HEK293 (cell line): ENCODE measurements at regions not wholly inside any gene's neighbourhood (a gene's known extent, or its start where the extent isn't known, plus 50 kb on each side); places are given as distances from the start of the nearest gene placed in this dataset.

Experiments used
- CTCF ChIP-seq: fragments of 450-650 bp; formaldehyde crosslinking; IDR thresholded peaks from 2 replicates; pipeline ENCODE4 v1.5.1; 2016; ENCODE audit warnings: missing biosample characterization, missing genetic modification characterization
- MZF1 ChIP-seq: fragments of 450-650 bp; formaldehyde crosslinking; IDR thresholded peaks from 2 replicates; pipeline ENCODE4 v1.5.1; 2017; ENCODE audit warnings: missing biosample characterization, missing genetic modification characterization, borderline replicate concordance
- REST ChIP-seq: fragments of 450-650 bp; formaldehyde crosslinking; IDR thresholded peaks from 2 replicates; pipeline ENCODE4 v1.5.1; 2016; ENCODE audit warnings: missing biosample characterization, missing genetic modification characterization
- WT1 ChIP-seq: fragments of 450-650 bp; formaldehyde crosslinking; IDR thresholded peaks from 2 replicates; pipeline ENCODE4 v1.5.1; 2016; ENCODE audit warnings: missing biosample characterization, missing genetic modification characterization
- ZNF175 ChIP-seq: fragments of 450-650 bp; formaldehyde crosslinking; IDR thresholded peaks from 2 replicates; pipeline ENCODE4 v1.5.1; 2016; ENCODE audit warnings: missing biosample characterization, missing genetic modification characterization
- ZNF221 ChIP-seq: fragments of 450-650 bp; formaldehyde crosslinking; IDR thresholded peaks from 2 replicates; pipeline ENCODE4 v1.5.1; 2017; ENCODE audit warnings: missing biosample characterization, missing genetic modification characterization, borderline replicate concordance
- ZNF24 ChIP-seq: fragments of 450-650 bp; formaldehyde crosslinking; IDR thresholded peaks from 2 replicates; pipeline ENCODE4 v1.5.1; 2016; ENCODE audit warnings: missing biosample characterization, missing genetic modification characterization
- ZNF513 ChIP-seq: fragments of 450-650 bp; IDR thresholded peaks from 2 replicates; pipeline ENCODE4 v1.5.1; 2018; ENCODE audit warnings: missing biosample characterization, missing genetic modification characterization
- ZNF514 ChIP-seq: fragments of 450-650 bp; formaldehyde crosslinking; IDR thresholded peaks from 2 replicates; pipeline ENCODE4 v1.5.1; 2016; ENCODE audit warnings: missing biosample characterization, missing genetic modification characterization
- ZNF707 ChIP-seq: fragments of 450-650 bp; formaldehyde crosslinking; IDR thresholded peaks from 2 replicates; pipeline ENCODE4 v1.5.1; 2016; ENCODE audit warnings: missing biosample characterization, missing genetic modification characterization
- ZNF768 ChIP-seq: fragments of 450-650 bp; formaldehyde crosslinking; IDR thresholded peaks from 2 replicates; pipeline ENCODE4 v1.5.1; 2018; ENCODE audit warnings: missing biosample characterization, mild to moderate bottlenecking, missing genetic modification characterization

GRCh38 chr16:50864386-50864785, 122.5 kb downstream of the CYLD start:
- TF ChIP-seq CTCF (tag by site-specific recombination), result no peak
- no peak for TF ChIP-seq ZNF221 (tag by site-specific recombination)
- TF ChIP-seq WT1 (tag by site-specific recombination), result no peak
- TF ChIP-seq ZNF514 (tag by site-specific recombination), result no peak
- TF ChIP-seq REST (tag by site-specific recombination), result no peak
- TF ChIP-seq ZNF707 (tag by site-specific recombination), result no peak
- no peak for TF ChIP-seq ZNF24 (tag by site-specific recombination)
- no peak for TF ChIP-seq MZF1
- TF ChIP-seq ZNF768 (tag by site-specific recombination), result no peak
- TF ChIP-seq ZNF175 (tag by site-specific recombination), result no peak
- TF ChIP-seq ZNF513 (tag by site-specific recombination), result no peak
